GM18519 (cell line): ENCODE measurements at regions not wholly inside any gene's neighbourhood (a gene's known extent, or its start where the extent isn't known, plus 50 kb on each side); places are given as distances from the start of the nearest gene placed in this dataset.
A peak's percentile ranks its signal among the peaks of the same experiment; 100 is the strongest.

ENCODE experiments used
- ATAC-seq: cut with Tn5 transposase; IDR thresholded peaks from one replicate; pipeline ENCODE4 v1.9.1; 2021; ENCODE audit warnings: mild to moderate bottlenecking, moderate library complexity; ENCODE audit not compliant: unreplicated experiment, low FRiP score

DNA sequence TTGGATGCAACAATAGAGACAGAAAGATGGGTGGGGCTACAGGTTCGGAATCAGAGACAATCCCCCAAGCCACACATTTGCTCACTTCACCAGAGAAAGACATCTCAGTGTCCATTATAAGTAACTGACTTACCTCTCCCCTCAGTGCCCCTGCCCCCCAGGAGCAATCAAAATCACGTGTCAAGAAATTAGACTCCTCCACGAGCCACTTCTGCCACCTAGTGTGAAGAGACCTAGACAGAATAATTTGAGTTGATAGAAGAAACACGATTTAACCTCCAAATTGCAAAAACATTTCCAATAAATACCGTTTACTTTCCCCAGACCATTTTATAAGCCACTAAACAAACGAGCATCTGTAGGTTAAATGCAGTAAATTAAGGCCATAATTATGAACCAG is 123.2 kb downstream of the SLC30A10 start:
- no peak for ATAC-seq

DNA sequence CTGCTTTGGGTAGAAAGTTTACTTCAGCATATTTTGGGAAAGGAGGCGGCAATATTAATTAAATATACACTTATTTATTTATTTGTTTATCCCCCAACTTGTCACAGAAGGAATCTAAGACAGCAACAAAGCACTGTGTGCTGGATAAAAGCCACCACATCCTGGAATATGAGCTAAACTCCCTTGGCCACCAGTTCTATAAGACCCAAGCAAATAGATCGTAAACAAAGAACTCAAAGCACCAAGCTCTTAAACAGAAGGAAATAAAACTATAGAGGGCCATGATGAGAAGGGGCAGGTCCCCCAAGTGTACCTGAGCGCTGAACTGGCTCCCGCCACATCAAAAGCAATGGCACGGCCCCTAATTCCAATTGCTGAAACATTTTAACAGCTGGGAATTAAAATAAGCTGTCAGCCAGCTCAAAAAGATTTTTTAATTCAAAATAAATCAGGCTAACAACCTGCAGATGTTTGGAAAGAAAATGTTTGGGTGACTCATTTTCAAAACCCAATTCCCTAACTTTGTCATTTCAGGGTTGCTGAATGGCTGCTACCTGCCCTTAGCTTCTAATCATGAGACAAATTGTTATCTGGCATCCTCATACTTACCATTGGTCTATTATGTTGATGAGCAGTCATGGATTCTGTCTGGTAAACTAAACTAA is 127.1 kb downstream of the SLC30A10 start:
- no peak for ATAC-seq

DNA sequence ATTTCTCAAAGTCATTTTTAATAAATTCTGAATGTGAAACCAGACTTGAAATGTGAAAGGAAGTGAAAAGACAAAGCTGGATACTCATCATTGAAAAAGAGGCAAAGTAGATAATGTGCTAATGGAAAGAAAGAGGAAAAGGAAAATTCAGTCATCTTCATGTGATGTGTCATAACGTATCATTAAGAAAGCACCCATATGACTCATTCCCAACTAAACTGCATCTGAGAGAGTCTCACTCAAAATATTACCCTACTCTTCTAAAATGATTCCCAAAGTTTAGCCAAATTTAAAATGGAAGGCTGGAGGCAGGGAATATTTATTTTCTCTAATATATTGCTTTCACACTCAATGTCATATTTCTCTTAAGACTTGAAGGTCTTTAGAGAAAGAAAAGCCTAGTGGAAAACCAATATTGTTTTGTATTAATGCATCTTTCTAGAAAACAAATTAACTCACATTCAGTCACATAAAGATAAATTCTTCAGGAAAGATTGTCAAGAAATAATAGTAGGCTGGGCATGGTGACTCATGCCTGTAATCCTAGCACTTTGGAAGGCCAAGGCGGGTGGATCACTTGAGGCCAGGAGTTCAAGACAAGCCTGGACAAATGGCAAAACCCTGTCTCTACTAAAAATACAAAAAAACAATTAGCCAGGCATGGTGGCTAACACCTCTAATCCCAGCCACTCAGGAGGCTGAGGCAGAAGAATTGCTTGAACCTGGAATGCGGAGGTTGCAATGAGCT is 129.9 kb downstream of the SLC30A10 start:
- peak; percentile 47 for ATAC-seq

DNA sequence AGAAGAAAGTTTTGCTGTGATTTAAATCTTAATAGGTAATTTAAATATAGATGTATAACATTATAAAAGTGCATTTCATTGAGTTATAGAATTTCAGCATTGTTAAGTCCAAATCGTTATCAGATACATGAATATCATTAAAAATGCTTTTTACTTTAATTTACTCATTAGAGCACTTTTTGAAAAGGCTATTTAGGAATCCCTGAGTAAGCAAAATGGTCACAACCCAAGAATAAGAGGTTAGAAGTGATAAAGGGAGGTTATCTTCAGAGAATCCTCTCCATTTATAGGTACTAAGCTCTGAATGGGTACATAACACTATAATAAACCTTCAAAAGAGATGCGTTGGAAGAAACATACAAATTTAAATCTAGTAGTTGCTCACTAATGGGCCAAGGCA is 130.7 kb downstream of the SLC30A10 start:
- no peak for ATAC-seq

DNA sequence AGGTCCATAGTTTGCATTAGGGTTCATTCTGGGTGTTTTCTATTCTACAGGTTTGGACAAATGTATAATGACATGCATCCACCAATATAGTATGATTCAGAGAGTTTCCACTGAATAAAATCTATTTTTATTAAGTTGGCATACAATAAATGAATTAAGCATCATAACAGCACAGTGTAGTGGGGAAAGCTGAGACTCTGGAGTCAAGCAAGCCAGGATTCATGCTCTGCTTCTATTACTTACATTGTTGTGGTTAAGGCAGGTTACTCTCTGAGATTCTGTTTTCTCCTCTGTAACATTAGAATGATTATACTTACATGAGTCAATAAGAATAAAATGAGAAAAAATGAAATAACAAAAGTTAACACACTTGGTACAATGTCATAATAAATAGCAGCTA is 131.3 kb downstream of the SLC30A10 start:
- ATAC-seq = no peak

DNA sequence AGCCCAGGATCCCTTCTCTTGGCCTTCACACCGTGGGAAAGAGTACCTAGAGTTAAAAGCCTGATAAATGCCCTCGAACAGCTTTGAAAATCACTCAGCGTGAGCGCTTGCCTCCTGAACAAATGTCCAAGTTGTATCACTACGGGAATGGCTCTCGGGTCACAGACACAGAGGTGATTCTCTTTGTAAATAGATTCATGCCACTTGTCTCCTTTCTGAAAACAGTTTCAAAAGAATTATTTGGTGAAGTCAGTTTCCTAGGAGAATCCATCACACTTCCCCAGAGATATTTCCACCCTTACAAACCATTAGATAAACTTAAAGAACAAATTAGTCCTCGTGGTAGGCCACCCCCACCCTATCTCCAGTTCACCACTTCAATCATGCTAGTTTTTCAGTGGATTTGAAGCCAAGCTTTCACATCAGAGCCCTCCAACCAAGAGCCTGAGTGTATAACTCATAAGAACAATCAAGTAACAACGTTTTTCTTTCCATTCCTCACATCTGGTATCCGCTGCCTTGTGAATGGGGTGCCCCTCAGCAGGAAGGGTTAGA is 132.9 kb downstream of the SLC30A10 start:
- no peak for ATAC-seq

DNA sequence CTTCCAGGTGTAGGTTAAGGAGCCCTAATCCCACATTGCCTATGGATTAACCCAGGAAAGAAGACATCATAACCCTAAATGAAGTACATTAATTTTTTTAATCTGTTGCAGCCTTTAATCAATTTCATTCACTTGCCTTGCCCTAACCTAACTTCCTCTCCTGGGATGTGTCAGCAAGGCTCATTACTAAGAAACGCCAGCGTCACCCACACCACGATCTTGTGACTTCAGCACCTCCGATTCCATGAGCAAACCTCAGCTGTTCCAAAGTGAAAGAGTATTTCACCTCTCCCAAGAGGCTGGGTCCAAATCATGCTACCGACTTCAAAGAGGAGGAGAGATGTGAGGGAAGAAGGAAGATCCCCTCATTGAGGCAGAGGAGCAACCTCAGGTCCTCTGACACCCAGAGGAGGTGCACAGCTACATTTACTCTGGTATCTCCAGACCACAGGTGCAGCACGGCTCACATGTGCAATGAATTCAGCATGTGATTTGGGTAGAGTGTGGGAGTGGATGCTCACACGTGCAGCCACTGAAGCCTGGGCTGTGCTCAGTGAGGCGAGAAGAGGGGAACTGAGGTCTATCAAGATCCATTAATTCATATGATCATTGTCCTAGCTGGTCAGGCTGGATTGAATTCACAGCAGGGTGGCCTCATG is 134.1 kb downstream of the SLC30A10 start:
- ATAC-seq = peak; percentile 61

DNA sequence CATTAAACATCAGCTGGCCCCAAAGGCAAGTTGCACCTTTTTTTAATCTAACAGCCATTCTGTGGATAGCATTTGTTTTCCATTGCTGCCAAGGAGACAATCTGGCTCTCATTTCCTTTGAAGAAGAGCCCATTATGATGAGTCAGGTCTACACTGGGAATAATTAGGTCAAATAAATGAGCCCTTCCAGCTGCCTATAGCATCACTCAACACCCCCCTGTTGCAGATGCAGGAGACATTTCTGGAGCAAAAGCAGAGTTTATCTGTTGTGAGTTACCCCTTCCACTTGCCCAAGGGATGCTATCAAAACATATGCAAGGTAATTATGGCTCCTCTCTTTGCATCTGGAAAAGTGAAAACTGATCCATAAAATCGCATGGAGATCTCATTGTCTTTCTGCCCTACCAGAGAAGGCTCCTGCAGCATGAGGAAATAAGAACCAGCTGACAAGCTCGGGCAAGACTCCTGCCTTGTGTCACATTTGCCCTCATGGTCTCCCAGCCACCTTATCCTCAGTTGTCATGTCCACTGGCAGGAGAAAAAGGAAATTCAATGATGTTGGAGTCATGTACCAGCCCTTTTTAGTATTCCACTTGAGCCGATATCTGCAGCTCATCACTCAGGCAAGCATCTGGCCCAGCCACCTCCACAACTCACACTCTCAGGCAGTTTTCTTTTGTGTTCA is 135.9 kb downstream of the SLC30A10 start:
- ATAC-seq = no peak

DNA sequence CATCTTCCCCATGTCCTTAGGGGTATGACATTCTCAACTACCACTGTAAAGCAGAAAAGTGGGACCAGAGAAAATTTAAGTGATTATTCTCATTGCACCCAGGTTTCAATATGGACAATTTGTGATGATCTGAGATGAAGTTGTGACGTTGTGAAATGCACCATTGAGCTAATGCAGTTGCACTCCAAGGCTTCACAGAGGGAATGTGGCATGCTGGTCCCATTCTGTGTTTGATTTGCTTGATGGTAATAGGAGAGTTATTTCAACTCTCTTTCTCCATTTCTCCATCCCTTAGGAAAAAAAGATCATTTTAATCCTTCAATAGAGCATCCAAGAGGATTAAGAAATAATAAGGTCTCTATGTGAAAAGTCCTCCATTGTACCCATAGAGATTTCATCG is 136.6 kb downstream of the SLC30A10 start:
- no peak for ATAC-seq

DNA sequence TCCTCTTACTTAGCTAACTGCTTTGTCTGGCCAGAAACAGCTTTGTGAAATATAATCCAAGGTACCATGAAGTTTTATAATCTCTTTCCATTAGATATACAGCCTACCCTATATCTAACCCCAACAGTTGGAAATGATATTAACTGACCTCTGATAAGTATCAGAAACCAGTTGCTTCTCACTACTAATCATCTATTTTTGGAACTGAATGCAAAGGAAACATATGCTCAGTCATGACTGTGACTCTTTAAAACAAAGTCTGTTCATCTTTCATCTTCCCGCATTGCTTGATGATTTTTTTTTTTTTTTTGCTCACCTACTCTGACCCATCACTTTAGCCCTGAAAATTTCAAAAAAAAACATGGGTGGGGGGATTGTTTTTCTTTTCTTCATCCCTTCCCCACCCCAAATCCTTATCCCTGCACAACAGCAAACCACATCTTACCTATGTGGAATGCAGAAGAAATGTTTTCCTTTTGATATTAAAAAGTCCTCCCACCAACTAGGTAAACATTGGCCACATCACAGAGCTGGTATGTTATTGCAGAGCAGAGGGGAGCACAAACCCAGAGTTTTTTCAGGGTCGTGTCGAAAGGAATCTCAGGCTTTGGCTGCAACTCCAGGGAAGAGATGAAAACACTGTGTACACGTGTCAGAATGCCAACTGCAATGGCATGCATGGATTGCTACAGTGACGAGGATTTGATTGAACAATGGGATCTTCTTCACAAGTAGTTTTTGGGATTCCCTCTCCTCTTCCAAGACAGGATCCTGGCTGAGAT is 137.3 kb downstream of the SLC30A10 start:
- no peak for ATAC-seq

DNA sequence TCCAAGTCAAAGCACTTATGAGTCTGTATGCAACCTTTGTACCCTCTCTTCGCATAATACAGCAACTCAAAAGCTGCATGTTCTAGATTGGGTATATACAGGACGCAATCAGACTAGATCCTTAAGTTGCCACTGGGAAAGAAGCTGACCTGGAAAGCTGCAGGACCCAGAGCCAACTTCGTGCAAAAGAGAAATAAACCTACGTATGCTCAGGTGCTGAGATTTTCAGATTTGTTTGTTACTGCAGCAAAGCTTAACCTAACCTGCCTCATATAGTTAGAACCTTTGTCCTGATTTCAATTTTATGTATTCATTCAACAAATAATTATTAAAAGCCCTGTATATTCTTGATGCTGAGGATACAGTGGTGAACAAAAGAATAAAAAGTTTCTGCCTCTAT is 139.7 kb downstream of the SLC30A10 start:
- no peak for ATAC-seq

DNA sequence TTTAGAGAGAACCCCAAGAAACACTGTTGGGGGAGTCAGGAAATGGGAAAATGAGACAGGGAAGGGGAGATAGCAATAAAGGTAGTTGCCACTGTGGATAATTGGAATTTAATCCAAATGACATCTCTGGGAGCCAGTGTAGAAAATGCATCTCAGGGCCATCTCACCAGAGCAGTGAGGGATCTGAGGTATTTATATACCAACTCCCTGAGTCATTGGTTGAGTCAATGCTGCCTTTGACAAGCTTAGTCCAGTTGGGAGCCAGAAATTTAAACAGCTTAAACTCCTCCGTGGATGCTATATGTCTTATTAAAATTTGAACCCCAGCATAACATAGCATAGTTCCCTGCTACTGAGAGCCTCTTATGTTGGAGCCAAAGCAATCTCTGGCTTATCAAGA is 140.3 kb downstream of the SLC30A10 start:
- ATAC-seq = no peak

DNA sequence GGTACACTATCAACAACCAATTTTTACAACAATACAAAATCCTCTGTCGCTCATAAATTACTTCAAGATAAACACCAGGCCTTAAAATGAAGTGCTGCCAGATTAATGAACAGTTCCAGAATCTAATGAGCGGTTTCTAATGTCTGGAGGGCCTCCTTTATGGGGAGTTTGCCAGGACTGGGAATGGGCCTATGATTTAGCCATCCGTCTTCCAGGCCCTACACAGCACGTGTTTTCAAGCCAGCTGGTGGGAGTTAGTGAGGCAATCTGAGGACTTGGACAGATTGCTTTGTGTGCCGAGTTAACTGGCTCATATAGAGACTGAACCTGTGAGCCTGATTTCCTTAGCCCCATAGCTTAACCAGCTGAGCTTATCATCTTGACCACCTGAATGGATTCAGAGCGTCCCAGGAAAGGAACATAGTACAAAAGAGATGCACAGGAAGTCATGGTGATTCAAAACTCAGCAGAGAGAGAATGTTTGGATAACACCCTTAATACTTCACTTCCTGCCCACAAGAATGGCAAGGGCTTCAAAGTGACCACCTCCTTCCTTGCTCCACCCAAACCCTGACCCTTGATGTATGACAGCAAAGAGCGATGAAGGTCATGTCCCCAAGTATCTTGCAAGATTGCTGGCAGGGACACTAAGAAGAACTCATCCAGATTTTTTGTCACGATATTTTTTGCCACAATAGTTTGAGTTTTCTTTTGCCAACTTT is 143.5 kb downstream of the SLC30A10 start:
- no peak for ATAC-seq

DNA sequence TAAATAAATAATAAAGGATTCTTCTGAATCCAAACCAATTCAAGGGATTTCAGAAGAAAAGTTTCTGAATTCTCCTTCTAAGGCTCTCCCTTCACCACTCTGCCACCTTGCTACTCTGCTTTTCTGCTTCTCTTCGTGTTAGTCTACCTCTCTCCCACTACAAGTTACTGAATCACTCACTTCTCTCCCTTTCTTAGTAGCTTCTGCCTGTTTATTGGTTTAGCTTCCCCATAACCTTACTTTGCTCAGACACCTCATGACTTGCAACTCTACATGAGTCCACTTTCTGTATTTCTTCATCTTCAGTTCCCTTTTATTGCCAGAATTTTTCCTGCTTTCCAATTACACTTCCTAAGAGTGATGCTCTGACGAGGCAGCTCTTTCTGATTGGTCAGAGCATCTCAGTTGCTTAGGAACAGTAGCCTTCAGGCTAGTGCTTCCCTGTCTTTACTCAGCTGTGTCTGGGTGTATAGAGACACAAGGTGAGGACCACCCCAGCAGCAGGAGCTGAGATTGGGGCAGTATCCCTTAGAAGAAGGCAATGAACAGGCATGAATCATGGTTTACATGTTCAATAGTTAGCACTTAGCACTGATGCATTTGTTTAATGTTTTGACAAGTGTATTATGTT is 144.6 kb downstream of the SLC30A10 start:
- ATAC-seq = no peak

DNA sequence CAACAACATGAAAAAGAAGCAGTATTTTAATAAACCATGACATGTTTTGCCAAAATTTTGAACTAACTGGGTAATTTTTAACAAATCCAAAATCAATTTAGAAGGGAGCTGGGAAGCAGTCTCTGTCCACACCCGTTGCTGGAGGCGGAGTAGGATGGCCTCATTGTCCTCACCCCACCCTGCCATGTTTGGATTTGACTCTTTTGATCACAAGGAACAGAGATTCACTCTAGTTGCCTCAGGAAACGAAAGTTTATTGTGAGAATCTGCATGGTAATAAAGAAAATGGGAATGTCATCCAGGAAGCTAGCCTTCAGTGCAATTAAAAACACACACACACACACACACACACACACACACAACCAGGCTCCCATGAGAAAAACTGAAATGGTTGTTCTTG is 145.4 kb downstream of the SLC30A10 start:
- ATAC-seq = no peak

DNA sequence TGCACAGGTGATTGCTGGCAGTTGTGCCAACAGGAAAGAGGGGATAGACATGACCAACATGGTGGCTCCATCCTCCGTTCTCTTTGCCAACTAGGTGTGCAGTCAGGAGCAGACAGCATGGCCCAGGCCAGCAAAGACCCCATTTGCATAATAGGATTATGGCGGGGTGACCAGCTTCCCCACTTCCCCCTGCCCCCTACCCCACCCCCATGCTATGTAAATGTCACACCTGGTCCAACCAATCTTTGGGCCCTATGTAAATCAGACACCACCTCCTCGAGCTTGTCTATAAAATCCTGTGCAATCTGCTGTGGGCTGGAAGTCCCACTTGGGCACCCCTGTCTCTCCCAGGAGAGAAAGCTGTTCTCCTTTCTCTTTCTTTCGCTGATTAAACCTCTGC is 146.0 kb downstream of the SLC30A10 start:
- ATAC-seq = no peak

DNA sequence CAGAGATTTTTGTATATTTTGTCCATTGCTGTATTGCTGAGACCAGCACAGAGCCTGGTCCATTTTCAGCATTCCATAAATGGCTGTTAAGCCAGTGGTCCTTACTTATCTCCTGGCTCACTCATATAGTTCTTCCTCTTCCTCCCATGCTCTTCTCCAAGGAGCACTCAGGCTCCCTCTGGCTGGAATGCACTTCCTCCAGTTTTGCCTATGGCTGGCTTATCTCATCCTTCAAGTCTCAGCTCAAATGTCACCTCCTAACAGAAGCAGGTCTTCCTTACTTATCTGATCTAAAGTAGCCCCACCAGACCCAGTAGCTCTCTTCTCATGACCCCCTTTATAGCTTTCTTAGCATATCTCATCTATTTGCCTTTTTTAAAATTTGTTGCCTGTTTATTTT is 146.9 kb downstream of the SLC30A10 start:
- no peak for ATAC-seq

DNA sequence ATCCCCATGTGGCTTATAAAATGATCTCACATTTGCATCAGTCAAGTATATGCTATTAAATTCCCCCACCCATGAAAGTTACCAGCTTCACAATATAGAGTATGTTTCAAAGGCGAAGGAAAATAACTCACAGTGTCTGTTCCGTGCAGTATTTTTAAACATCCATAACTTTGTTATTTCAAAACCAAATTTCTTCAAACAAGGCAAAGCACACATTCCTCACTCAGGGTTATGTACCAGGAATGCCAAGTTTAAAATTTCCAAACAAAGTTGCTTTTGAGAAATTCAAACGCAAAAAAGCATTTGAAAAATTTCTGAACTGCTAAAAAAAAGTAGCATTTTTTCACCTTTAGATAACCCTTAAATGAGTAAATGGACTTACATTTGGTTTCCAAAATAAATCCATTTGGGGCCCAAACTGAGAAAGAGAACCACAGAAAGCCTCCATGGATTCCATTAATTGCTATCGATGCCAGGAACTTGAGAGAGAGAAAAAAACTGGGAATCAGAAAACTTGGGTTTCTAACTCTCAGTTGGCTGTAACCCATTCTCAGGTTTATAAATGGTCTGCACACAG is 149.5 kb downstream of the SLC30A10 start:
- ATAC-seq = no peak

DNA sequence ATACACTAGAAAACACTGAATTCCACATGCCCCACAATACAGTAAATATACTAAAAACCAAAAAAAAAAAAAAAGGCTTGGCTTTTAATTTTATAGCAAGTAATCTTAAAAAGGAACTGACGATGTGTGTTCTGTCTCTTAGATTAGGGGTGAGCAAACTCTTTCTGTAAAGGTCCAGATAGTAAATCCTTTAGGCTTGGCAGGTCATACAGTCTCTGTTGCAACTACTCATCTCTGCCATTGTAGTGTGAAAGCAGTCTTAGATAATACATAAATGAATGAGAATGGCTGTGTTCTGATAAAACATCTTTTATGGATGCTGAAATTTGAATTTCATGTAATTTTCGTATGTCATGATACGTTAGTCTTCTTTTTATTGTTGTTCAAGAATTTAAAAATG is 150.2 kb downstream of the SLC30A10 start:
- ATAC-seq = no peak
